H1 (cell line): ENCODE measurements at regions not wholly inside any gene's neighbourhood (a gene's known extent, or its start where the extent isn't known, plus 50 kb on each side); places are given as distances from the start of the nearest gene placed in this dataset.

ENCODE experiments used
- TF ChIP-seq, protein P1 (sequence below): IDR thresholded peaks from 2 replicates; pipeline ENCODE4 v1.6.1; 2011; ENCODE audit warnings: low read length, improper control_type of control experiment

DNA sequence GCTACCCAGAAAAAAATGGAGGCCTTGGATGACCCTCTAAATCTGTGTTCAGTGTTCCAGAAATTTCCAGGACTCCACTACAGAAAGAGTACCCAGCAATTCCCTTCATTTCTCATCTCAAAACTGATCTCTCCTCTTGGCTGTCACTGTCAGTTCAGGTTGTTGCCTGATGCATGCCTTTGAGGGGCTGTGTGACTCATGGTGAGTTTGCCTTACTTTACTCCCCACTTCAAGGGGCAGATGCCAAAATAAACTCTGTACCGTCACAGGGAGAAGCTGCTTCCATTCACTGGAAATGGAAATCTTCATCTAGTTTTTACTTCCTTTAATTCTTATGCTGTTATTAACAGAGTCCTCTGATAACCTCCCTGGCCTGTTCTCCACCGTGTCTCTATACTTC is 1075.0 kb downstream of the DIAPH3 start (continued):
- TF ChIP-seq, protein P1, sequence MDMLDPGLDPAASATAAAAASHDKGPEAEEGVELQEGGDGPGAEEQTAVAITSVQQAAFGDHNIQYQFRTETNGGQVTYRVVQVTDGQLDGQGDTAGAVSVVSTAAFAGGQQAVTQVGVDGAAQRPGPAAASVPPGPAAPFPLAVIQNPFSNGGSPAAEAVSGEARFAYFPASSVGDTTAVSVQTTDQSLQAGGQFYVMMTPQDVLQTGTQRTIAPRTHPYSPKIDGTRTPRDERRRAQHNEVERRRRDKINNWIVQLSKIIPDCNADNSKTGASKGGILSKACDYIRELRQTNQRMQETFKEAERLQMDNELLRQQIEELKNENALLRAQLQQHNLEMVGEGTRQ: no peak
- TF ChIP-seq, all 59 proteins: peak for 0
